ENCODE measurements at regions not wholly inside any gene's neighbourhood (a gene's known extent, or its start where the extent isn't known, plus 50 kb on each side); places are given as distances from the start of the nearest gene placed in this dataset.

DNA sequence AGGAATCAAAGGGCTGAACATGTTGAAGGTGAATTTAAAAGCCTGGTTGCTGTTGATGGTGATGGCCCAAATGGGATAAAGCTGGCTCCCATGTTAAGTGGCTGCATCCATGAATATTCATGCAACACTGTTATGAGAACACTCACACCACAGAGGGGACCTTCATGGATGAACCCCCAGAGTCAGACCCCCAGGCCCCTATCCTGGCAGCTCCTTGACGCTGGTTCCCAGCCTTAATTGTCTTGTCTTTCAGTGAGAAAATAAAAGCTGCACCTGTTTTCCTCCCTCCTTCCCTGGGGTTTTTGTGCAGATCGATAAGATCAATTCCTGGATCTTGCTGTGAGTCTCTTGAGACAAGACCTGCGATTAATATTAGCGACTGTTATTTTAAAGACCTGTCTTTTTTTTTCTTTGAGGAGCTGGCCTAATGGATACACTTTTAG, 371.7 kb downstream of the ICE1 start:
- intact Hi-C loops (cut with DNase I), result no loop called here
- TF ChIP-seq POLR2AphosphoS5 (IDR thresholded peaks at IDR 0.05) (no peak), EP300 (IDR thresholded peaks at IDR 0.05) (no peak), POLR2A (IDR thresholded peaks at IDR 0.05; ENCODE audit: low read depth) (no peak)
- TF ChIP-seq, protein P1, sequence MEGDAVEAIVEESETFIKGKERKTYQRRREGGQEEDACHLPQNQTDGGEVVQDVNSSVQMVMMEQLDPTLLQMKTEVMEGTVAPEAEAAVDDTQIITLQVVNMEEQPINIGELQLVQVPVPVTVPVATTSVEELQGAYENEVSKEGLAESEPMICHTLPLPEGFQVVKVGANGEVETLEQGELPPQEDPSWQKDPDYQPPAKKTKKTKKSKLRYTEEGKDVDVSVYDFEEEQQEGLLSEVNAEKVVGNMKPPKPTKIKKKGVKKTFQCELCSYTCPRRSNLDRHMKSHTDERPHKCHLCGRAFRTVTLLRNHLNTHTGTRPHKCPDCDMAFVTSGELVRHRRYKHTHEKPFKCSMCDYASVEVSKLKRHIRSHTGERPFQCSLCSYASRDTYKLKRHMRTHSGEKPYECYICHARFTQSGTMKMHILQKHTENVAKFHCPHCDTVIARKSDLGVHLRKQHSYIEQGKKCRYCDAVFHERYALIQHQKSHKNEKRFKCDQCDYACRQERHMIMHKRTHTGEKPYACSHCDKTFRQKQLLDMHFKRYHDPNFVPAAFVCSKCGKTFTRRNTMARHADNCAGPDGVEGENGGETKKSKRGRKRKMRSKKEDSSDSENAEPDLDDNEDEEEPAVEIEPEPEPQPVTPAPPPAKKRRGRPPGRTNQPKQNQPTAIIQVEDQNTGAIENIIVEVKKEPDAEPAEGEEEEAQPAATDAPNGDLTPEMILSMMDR (IDR thresholded peaks at IDR 0.05), result no peak
- 82% methylated on average over 4 of the region's 4 CpGs for WGBS
- H3K4me1 ChIP-seq, result peaks cover 5 to 14% (median 10%) of the 10 kb centered on the region in 4 donors
- no peak overlapping the region for H3K27ac ChIP-seq (replicated peaks in 1 of 4)
- H3K9me3 ChIP-seq, result no peaks in the 10 kb centered on the region
- peak; percentile 74 for DNase-seq (ENCODE audit: extremely low spot score)
- no peak overlapping the region for H3K4me3 ChIP-seq
- no peaks in the 10 kb centered on the region for H3K27me3 ChIP-seq
- no peaks in the 10 kb centered on the region for H3K36me3 ChIP-seq

- Histone ChIP-seq H3K4me3 (no peak overlapping the region), H3K27ac (replicated peaks in 1 of 4) (no peak overlapping the region), H3K36me3 (no peaks in the 10 kb centered on the region), H3K4me1 (peaks cover 5 to 14% (median 10%) of the 10 kb centered on the region in 4 donors), H3K27me3 (no peaks in the 10 kb centered on the region), H3K9me3 (no peaks in the 10 kb centered on the region)
- 68% methylated on average over 10 of the region's 10 CpGs for WGBS
- peak; percentile 50 for DNase-seq (ENCODE audit: extremely low spot score)
- no peak for TF ChIP-seq POLR2A (IDR thresholded peaks at IDR 0.05; ENCODE audit: low read depth)
- TF ChIP-seq EP300 (IDR thresholded peaks at IDR 0.05), result no peak
- TF ChIP-seq POLR2AphosphoS5 (IDR thresholded peaks at IDR 0.05), result no peak
- TF ChIP-seq, protein P1 (IDR thresholded peaks at IDR 0.05), result no peak
- intact Hi-C loops (cut with DNase I), result no loop called here
These were observed 371.0 kb downstream of the ICE1 start for GRCh38 chr5:5793242-5794117.

GRCh38 chr5:5792106-5792505, 369.6 kb downstream of the ICE1 start:
- Histone ChIP-seq H3K36me3 (no peaks in the 10 kb centered on the region), H3K4me1 (peaks cover 4 to 8% (median 6%) of the 10 kb centered on the region in 4 donors), H3K27me3 (no peaks in the 10 kb centered on the region), H3K4me3 (no peak overlapping the region), H3K27ac (replicated peaks in 1 of 4) (no peak overlapping the region), H3K9me3 (no peaks in the 10 kb centered on the region)
- 82% methylated on average over 1 of the region's 1 CpG for WGBS
- peak; percentile 66 for DNase-seq (ENCODE audit: extremely low spot score)
- no peak for TF ChIP-seq EP300 (IDR thresholded peaks at IDR 0.05)
- TF ChIP-seq, protein P1 (IDR thresholded peaks at IDR 0.05), result no peak
- no peak for TF ChIP-seq POLR2A (IDR thresholded peaks at IDR 0.05; ENCODE audit: low read depth)
- TF ChIP-seq POLR2AphosphoS5 (IDR thresholded peaks at IDR 0.05), result no peak
- intact Hi-C loops (cut with DNase I), result no loop called here

- Histone ChIP-seq H3K9me3 (no peaks in the 10 kb centered on the region), H3K27me3 (no peaks in the 10 kb centered on the region), H3K4me3 (no peak overlapping the region), H3K4me1 (peaks cover 0 to 9% (median 0%) of the 10 kb centered on the region in 4 donors), H3K36me3 (no peaks in the 10 kb centered on the region), H3K27ac (replicated peaks in 1 of 4) (no peak overlapping the region)
- WGBS, result 88% methylated on average over 5 of the region's 5 CpGs
- TF ChIP-seq EP300 (IDR thresholded peaks at IDR 0.05), result no peak
- DNase-seq (ENCODE audit: extremely low spot score), result no peak
- intact Hi-C loops (cut with DNase I), result no loop called here
These were observed 366.3 kb downstream of the ICE1 start for GRCh38 chr5:5788793-5789192.

GRCh38 chr5:5787373-5787772, 364.9 kb downstream of the ICE1 start:
- no peak for DNase-seq (ENCODE audit: extremely low spot score)
- Histone ChIP-seq H3K9me3 (no peaks in the 10 kb centered on the region), H3K36me3 (no peaks in the 10 kb centered on the region), H3K4me1 (peaks cover 0 to 9% (median 0%) of the 10 kb centered on the region in 4 donors), H3K27ac (replicated peaks in 1 of 4) (no peak overlapping the region), H3K4me3 (no peak overlapping the region), H3K27me3 (no peaks in the 10 kb centered on the region)
- intact Hi-C loops (cut with DNase I), result no loop called here
- TF ChIP-seq POLR2AphosphoS5 (IDR thresholded peaks at IDR 0.05) (no peak), POLR2A (IDR thresholded peaks at IDR 0.05; ENCODE audit: low read depth) (no peak), EP300 (IDR thresholded peaks at IDR 0.05) (no peak)
- TF ChIP-seq, protein P1 (IDR thresholded peaks at IDR 0.05), result no peak
- WGBS, result 78% methylated on average over 2 of the region's 2 CpGs
